SK-N-MC (cell line): ENCODE measurements at regions not wholly inside any gene's neighbourhood (a gene's known extent, or its start where the extent isn't known, plus 50 kb on each side); places are given as distances from the start of the nearest gene placed in this dataset.

Experiments used
- EZH2 ChIP-seq: fragments of 200-600 bp; sonication (generic); IDR thresholded peaks from one replicate; pipeline ENCODE4 v1.6.1; 2017; ENCODE audit warnings: antibody characterized with exemption
- POLR2AphosphoS5 ChIP-seq: IDR thresholded peaks from 2 replicates; pipeline ENCODE4 v1.6.1; 2012; ENCODE audit warnings: mild to moderate bottlenecking, low read depth, low read length, borderline replicate concordance

- TF ChIP-seq EZH2 (no peak), POLR2AphosphoS5 (no peak)
Measured at GRCh38 chr6:170072246-170072645, 218.6 kb downstream of the DLL1 start.
